Mammary epithelial cell (primary cell): ENCODE measurements at regions not wholly inside any gene's neighbourhood (a gene's known extent, or its start where the extent isn't known, plus 50 kb on each side); places are given as distances from the start of the nearest gene placed in this dataset.

ENCODE experiments used
- EZH2 ChIP-seq: IDR thresholded peaks from 2 replicates; pipeline ENCODE4 v1.6.1; 2012; ENCODE audit warnings: low read length, inconsistent platforms, borderline replicate concordance
- TF ChIP-seq, protein P1 (sequence below), 2 donors: IDR thresholded peaks in 1 of 2; conservative IDR thresholded peaks in 1 of 2; 2 replicates each; pipeline ENCODE4 v1.5.1; 2011 to 2012; ENCODE audit warnings: inconsistent platforms in 2 of 2, low read length in 2 of 2, mild to moderate bottlenecking in 2 of 2, control low read depth in 1 of 2, low read depth in 1 of 2; ENCODE audit not compliant: insufficient read depth in 1 of 2; ENCODE audit errors: extremely low read depth in 1 of 2

DNA sequence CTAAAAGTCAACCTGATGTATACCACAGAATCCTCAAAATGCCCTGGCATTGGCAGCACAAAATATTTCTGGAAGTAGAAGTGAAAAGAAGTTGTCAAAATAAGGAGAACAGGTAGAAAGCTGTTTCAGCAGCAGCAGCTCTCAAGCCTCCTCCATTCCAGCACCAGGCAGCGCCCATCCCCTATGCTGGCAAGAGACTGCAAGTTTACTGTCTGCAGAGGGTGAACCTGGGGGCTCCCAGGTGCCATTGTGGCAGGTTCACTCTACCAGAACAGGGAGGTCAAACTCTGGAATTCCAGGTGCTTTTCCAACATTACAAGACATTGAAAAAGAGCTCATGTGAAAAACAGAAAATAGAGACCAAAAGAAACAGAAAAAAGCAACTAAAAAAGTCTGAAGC lies 128.8 kb upstream of the CTTNBP2NL start:
- TF ChIP-seq, protein P1, sequence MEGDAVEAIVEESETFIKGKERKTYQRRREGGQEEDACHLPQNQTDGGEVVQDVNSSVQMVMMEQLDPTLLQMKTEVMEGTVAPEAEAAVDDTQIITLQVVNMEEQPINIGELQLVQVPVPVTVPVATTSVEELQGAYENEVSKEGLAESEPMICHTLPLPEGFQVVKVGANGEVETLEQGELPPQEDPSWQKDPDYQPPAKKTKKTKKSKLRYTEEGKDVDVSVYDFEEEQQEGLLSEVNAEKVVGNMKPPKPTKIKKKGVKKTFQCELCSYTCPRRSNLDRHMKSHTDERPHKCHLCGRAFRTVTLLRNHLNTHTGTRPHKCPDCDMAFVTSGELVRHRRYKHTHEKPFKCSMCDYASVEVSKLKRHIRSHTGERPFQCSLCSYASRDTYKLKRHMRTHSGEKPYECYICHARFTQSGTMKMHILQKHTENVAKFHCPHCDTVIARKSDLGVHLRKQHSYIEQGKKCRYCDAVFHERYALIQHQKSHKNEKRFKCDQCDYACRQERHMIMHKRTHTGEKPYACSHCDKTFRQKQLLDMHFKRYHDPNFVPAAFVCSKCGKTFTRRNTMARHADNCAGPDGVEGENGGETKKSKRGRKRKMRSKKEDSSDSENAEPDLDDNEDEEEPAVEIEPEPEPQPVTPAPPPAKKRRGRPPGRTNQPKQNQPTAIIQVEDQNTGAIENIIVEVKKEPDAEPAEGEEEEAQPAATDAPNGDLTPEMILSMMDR (conservative IDR thresholded peaks at IDR 0.05 in 1 of 2, IDR thresholded peaks at IDR 0.05 in 1 of 2; ENCODE audit: extremely low read depth in 1 of 2, insufficient read depth in 1 of 2, low read depth in 1 of 2, low read length in 2 of 2): no peak
- TF ChIP-seq EZH2: no peak
